Spleen (tissue), 11 donors: ENCODE measurements at regions not wholly inside any gene's neighbourhood (a gene's known extent, or its start where the extent isn't known, plus 50 kb on each side); places are given as distances from the start of the nearest gene placed in this dataset.

ENCODE experiments used
- DNase-seq: peaks from one replicate; pipeline ENCODE4 v3.0.0-alpha.2; 2020
- H3K27ac ChIP-seq, 8 donors: fragments of 200-600 bp; sonication (generic) in 7 of 8; 1 replicate in 4 of 8; 2 replicates in 4 of 8; pipeline versions ENCODE4 v1.5.0 to v1.8.0; 2016 to 2021; ENCODE audit warnings: inconsistent platforms in 4 of 8, mild to moderate bottlenecking in 4 of 8, moderate library complexity in 1 of 8
- H3K27me3 ChIP-seq, 7 donors: fragments of 200-600 bp; sonication (generic) in 6 of 7; replicated peaks in 1 of 7; 1 replicate in 4 of 7; 2 replicates in 3 of 7; pipeline versions ENCODE4 v1.5.0 to v1.8.0; 2016 to 2021; ENCODE audit warnings: inconsistent platforms in 3 of 7, mild to moderate bottlenecking in 1 of 7
- H3K36me3 ChIP-seq, 6 donors: fragments of 200-600 bp; sonication (generic) in 5 of 6; 1 replicate in 4 of 6; 2 replicates in 2 of 6; pipeline versions ENCODE4 v1.5.0 to v1.8.0; 2016 to 2021; ENCODE audit warnings: inconsistent platforms in 2 of 6
- H3K4me1 ChIP-seq, 6 donors: fragments of 200-600 bp; sonication (generic) in 5 of 6; 1 replicate in 3 of 6; 2 replicates in 3 of 6; pipeline versions ENCODE4 v1.5.0 to v1.8.0; 2016 to 2021; ENCODE audit warnings: inconsistent platforms in 3 of 6
- H3K4me3 ChIP-seq, 8 donors: fragments of 200-600 bp; sonication (generic) in 7 of 8; 1 replicate in 4 of 8; 2 replicates in 4 of 8; pipeline versions ENCODE4 v1.5.0 to v1.8.0; 2016 to 2021; ENCODE audit warnings: inconsistent platforms in 4 of 8, mild to moderate bottlenecking in 4 of 8, moderate library complexity in 2 of 8
- H3K9me3 ChIP-seq, 8 donors: fragments of 200-600 bp; sonication (generic) in 7 of 8; 1 replicate in 4 of 8; 2 replicates in 4 of 8; pipeline versions ENCODE4 v1.5.0 to v1.8.0; 2016 to 2021; ENCODE audit warnings: inconsistent platforms in 4 of 8
- CTCF ChIP-seq, 11 experiments: fragments of 200-600 bp in 7 of 11; fragments of 450-650 bp in 4 of 11; sonication (generic) in 4 of 11; IDR thresholded peaks in 8 of 11; conservative IDR thresholded peaks in 3 of 11; 1 replicate in 7 of 11; 2 replicates in 4 of 11; pipeline versions ENCODE4 v1.4.0 to v1.8.0; 2016 to 2021; ENCODE audit warnings: antibody characterized with exemption in 11 of 11, inconsistent platforms in 4 of 11, mild to moderate bottlenecking in 1 of 11
- POLR2A ChIP-seq, 3 donors: fragments of 450-650 bp; IDR thresholded peaks; one replicate each; pipeline ENCODE4 v1.5.1; 2017; ENCODE audit warnings: antibody characterized with exemption in 3 of 3, mild to moderate bottlenecking in 1 of 3
- POLR2AphosphoS5 ChIP-seq, 3 donors: sonication (generic); formaldehyde crosslinking; IDR thresholded peaks; one replicate each; pipeline ENCODE4 v1.5.1; 2017; ENCODE audit warnings: antibody characterized with exemption in 3 of 3
- WGBS, 5 donors: extraction: QIAGEN DNeasy Blood & Tissue Kit in 3 of 5; methylation state at CpG; one replicate each; pipeline versions ENCODE4 v1.1.5 to v1.1.7; 2013 to 2018; 5-methylcytosine and 5-hydroxymethylcytosine counted together
- intact Hi-C: fragments of 100-400 bp; cut with DNase I; formaldehyde crosslinking; loops from one replicate; pipeline ENCODE4 v1.15.0; 2023; ENCODE audit warnings: low total_unique reads
- donor health status: healthy with polysubstance abuse.
- donor health status: DM: no; HTN: no; CAD: no; lungs with moderate emphysema.
- donor health status: DM: no; HTN: no; CAD: no.
- donor health status: Bipolar disorder and iron deficiency.
- donor health status: healthy.
- donor health status: DM: no; HTN: no; CAD: no.
- donor health status: DM: yes; HTN: yes; CAD: no.

DNA sequence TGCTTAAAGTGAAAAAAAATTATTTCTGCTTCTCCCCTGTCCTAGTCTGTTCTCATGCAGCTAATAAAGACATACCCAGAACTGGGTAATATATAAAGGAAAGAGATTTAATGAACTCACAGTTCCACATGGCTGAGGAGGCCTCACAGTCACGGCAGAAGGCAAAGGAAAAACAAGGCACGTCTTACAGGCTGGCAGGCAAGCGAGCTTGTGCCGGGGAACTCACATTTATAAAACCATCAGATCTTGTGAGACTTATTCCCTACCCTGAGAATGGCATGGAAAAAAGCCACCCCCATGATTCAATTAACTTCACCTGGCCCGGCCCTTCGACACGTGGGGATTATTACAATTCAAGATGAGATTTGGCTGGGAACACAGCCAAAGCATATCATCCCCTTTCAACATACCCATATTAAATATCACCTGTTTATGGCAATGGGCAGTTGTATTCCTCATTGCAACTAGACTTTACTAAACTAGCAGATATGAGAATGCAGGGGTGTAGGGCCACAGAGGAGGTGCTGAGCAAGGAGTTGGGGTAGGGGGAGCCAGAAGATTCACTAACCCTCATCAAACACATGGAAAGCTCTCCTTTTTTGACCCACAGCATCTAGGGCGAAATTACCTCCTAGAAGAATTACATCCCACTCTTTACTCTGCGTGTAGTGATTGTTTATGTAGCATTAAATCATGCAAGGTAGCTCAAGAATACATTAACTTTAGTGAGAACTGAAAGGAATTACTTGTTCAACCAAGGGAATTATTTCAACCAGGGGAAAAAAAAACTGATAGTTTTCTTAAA, 183.3 kb upstream of the DOK6 start:
- DNase-seq: no peak
- no peak for TF ChIP-seq POLR2AphosphoS5 (IDR thresholded peaks at IDR 0.05)
- TF ChIP-seq CTCF (IDR thresholded peaks at IDR 0.05 in 8 of 11, conservative IDR thresholded peaks at IDR 0.05 in 3 of 11): no peak
- TF ChIP-seq POLR2A (IDR thresholded peaks at IDR 0.05): no peak
- no peak overlapping the region for H3K4me3 ChIP-seq
- no peak overlapping the region for H3K27ac ChIP-seq
- intact Hi-C loops: no loop called here
- H3K27me3 ChIP-seq: no peaks in the 10 kb centered on the region
- no peaks in the 10 kb centered on the region for H3K9me3 ChIP-seq
- WGBS, 5 donors: 85 to 94% (median 87%) methylated on average over 9 of the region's 9 CpGs
- H3K36me3 ChIP-seq: no peaks in the 10 kb centered on the region
- H3K4me1 ChIP-seq: no peaks in the 10 kb centered on the region

DNA sequence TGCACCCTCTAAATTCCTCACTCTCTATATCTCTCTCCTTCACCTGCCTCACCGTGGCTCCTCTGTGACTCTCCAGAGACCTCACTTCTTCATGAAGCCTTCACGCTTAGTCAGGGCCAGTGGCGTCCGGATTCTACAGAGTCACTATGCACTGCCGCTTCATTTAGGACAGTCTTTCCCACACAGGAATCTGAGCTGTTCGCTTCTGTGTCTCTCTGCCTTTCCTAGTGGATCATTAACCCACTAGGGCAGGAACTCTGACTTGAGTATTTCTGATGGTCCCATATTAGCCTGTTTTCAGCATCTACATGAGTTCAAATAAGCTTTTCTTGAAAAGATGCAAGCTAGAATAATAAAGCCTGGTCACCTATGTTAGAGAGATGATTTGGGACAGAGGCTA, 180.2 kb upstream of the DOK6 start:
- H3K9me3 ChIP-seq: no peaks in the 10 kb centered on the region
- no peaks in the 10 kb centered on the region for H3K36me3 ChIP-seq
- no peak for DNase-seq
- H3K27me3 ChIP-seq: no peaks in the 10 kb centered on the region
- intact Hi-C loops: no loop called here
- H3K4me3 ChIP-seq: no peak overlapping the region
- no peak for TF ChIP-seq POLR2A (IDR thresholded peaks at IDR 0.05)
- TF ChIP-seq CTCF (IDR thresholded peaks at IDR 0.05 in 8 of 11, conservative IDR thresholded peaks at IDR 0.05 in 3 of 11): no peak
- TF ChIP-seq POLR2AphosphoS5 (IDR thresholded peaks at IDR 0.05): no peak
- no peak overlapping the region for H3K27ac ChIP-seq
- 89 to 94% (median 90%) methylated on average over 6 of the region's 6 CpGs for WGBS, 5 donors
- H3K4me1 ChIP-seq: no peaks in the 10 kb centered on the region

DNA sequence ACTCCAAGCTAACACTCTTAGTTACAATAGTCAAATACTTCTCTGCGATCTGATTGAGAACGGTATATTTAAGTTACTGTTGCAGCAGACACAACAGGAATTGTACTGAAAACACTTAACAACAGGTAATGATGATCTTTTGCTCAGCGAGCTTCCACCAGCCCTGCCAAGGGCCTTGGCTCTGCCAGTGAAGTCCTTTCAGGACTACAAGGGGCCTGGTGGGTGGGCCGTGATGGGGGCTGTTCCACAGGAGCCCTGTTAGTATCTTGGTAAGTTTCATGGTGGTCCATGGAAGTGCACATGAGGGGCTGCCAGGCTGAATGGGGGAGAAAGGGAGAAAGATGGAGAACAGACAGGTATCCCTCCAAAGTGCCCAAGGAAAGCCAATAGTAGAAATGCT, 178.6 kb upstream of the DOK6 start:
- H3K4me1 ChIP-seq: no peaks in the 10 kb centered on the region
- H3K9me3 ChIP-seq: no peaks in the 10 kb centered on the region
- H3K4me3 ChIP-seq: no peak overlapping the region
- no peak overlapping the region for H3K27ac ChIP-seq
- WGBS, 5 donors: 83 to 95% (median 91%) methylated on average over 4 of the region's 4 CpGs
- intact Hi-C loops: no loop called here
- no peaks in the 10 kb centered on the region for H3K36me3 ChIP-seq
- TF ChIP-seq CTCF (IDR thresholded peaks at IDR 0.05 in 8 of 11, conservative IDR thresholded peaks at IDR 0.05 in 3 of 11) (no peak), POLR2A (IDR thresholded peaks at IDR 0.05) (no peak), POLR2AphosphoS5 (IDR thresholded peaks at IDR 0.05) (no peak)
- H3K27me3 ChIP-seq: no peaks in the 10 kb centered on the region
- no peak for DNase-seq

DNA sequence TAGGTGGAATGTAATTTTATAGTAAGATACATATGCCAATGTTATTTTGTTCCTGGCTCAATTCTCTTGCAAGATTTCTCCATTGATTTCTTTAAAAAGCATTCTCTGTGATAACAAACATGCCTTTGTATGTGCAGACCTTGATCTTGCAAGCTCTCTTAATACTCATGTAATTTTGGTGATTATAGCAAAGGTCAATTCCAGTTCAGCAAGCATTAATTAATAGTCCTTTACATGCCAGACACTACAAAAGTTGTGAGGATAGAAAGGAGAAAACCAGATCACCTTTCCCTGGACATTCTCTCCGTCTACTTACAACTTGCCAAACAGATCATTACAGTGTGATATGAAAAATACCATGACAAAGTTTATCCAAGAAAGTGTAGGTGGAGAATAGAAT, 173.7 kb upstream of the DOK6 start:
- no peak for TF ChIP-seq POLR2AphosphoS5 (IDR thresholded peaks at IDR 0.05)
- Histone ChIP-seq H3K4me3 (no peak overlapping the region), H3K9me3 (no peaks in the 10 kb centered on the region), H3K27ac (no peak overlapping the region), H3K4me1 (no peaks in the 10 kb centered on the region), H3K27me3 (no peaks in the 10 kb centered on the region), H3K36me3 (no peaks in the 10 kb centered on the region)
- intact Hi-C loops: no loop called here
- WGBS, 5 donors: 80 to 97% (median 86%) methylated on average over 1 of the region's 1 CpG
- no peak for DNase-seq
